Astrocyte (in vitro differentiated cells and primary cell): ENCODE measurements at regions not wholly inside any gene's neighbourhood (a gene's known extent, or its start where the extent isn't known, plus 50 kb on each side); places are given as distances from the start of the nearest gene placed in this dataset.

ENCODE experiments used
- DNase-seq: peaks from one replicate; pipeline ENCODE4 v3.0.0-alpha.2; 2010; ENCODE audit warnings: low read depth
- FAIRE-seq: peaks from 2 replicates; lab custom pipeline; 2011; peaks lifted over from hg19 to GRCh38; lab: Jason Lieb, UNC
- H2AFZ ChIP-seq: 2 replicates; pipeline ENCODE4 v1.6.0; 2012; ENCODE audit warnings: low read depth, low read length, inconsistent platforms
- H3K27ac ChIP-seq: 2 replicates; pipeline ENCODE4 v1.5.1; 2011; ENCODE audit warnings: low read depth, low read length, inconsistent platforms
- H3K27me3 ChIP-seq: 2 replicates; pipeline ENCODE4 v1.6.0; 2011; ENCODE audit warnings: low read length, inconsistent platforms; ENCODE audit not compliant: insufficient read depth
- H3K36me3 ChIP-seq: 2 replicates; pipeline ENCODE4 v1.5.1; 2011; ENCODE audit warnings: low read length, inconsistent platforms; ENCODE audit not compliant: insufficient read depth
- H3K4me1 ChIP-seq: 2 replicates; pipeline ENCODE4 v1.5.1; 2011; ENCODE audit warnings: low read length, inconsistent platforms; ENCODE audit not compliant: insufficient read depth
- H3K4me2 ChIP-seq: 2 replicates; pipeline ENCODE4 v1.6.0; 2012; ENCODE audit warnings: low read length, inconsistent platforms
- H3K4me3 ChIP-seq: 2 replicates; pipeline ENCODE4 v1.5.1; 2011; ENCODE audit warnings: low read depth, mild to moderate bottlenecking, low read length, inconsistent platforms; ENCODE audit not compliant: insufficient read depth
- H3K79me2 ChIP-seq: 2 replicates; pipeline ENCODE4 v1.6.0; 2012; ENCODE audit warnings: mild to moderate bottlenecking, low read length, inconsistent platforms; ENCODE audit not compliant: insufficient read depth
- H3K9ac ChIP-seq: 2 replicates; pipeline ENCODE4 v1.6.0; 2012; ENCODE audit warnings: mild to moderate bottlenecking, low read length, inconsistent platforms
- H3K9me3 ChIP-seq: 2 replicates; pipeline ENCODE4 v1.5.1; 2012; ENCODE audit warnings: low read depth, mild to moderate bottlenecking, low read length, inconsistent platforms; ENCODE audit not compliant: insufficient read depth
- H4K20me1 ChIP-seq: 2 replicates; pipeline ENCODE4 v1.6.0; 2012; ENCODE audit warnings: low read length, inconsistent platforms; ENCODE audit not compliant: insufficient read depth
- H3K27ac Mint-ChIP-seq: one replicate; pipeline ENCODE4 v1.8.0; 2021; ENCODE audit warnings: mild to moderate bottlenecking, mixed read lengths; ENCODE audit not compliant: unreplicated experiment
- H3K27me3 Mint-ChIP-seq: one replicate; pipeline ENCODE4 v1.8.0; 2021; ENCODE audit warnings: low read depth, mixed read lengths; ENCODE audit not compliant: unreplicated experiment
- H3K36me3 Mint-ChIP-seq: one replicate; pipeline ENCODE4 v1.8.0; 2021; ENCODE audit warnings: low read depth, mixed read lengths; ENCODE audit not compliant: unreplicated experiment
- H3K4me1 Mint-ChIP-seq: one replicate; pipeline ENCODE4 v1.8.0; 2021; ENCODE audit warnings: low read depth, mixed read lengths; ENCODE audit not compliant: unreplicated experiment
- H3K4me3 Mint-ChIP-seq: one replicate; pipeline ENCODE4 v1.8.0; 2021; ENCODE audit warnings: mild to moderate bottlenecking, moderate library complexity, mixed read lengths; ENCODE audit not compliant: unreplicated experiment
- H3K9me3 Mint-ChIP-seq: one replicate; pipeline ENCODE4 v1.8.0; 2021; ENCODE audit warnings: mild to moderate bottlenecking, mixed read lengths; ENCODE audit not compliant: unreplicated experiment
- EZH2 ChIP-seq: IDR thresholded peaks from 2 replicates; pipeline ENCODE4 v1.6.1; 2012; ENCODE audit warnings: mild to moderate bottlenecking, low read length, inconsistent platforms; ENCODE audit not compliant: insufficient read depth
- TF ChIP-seq, protein P1 (sequence below): IDR thresholded peaks from 2 replicates; pipeline ENCODE4 v1.5.1; 2011; ENCODE audit warnings: low read depth, mild to moderate bottlenecking, inconsistent platforms, low read length, moderate library complexity; ENCODE audit not compliant: insufficient read depth

GRCh38 chr20:19026901-19027644 is 185.4 kb upstream of the SLC24A3 start:
- Histone ChIP-seq H3K4me2 (no peak overlapping the region), H3K9me3 (peaks cover 4% of the 10 kb centered on the region), H3K4me1 (no peaks in the 10 kb centered on the region), H3K27ac (no peak overlapping the region), H3K9ac (no peak overlapping the region), H4K20me1 (no peaks in the 10 kb centered on the region), H3K4me3 (no peak overlapping the region), H3K79me2 (no peaks in the 10 kb centered on the region), H3K36me3 (no peaks in the 10 kb centered on the region), H3K27me3 (no peaks in the 10 kb centered on the region), H2AFZ (no peak overlapping the region)
- Mint-ChIP-seq H3K27ac (no peak overlapping the region), H3K4me1 (no peaks in the 10 kb centered on the region), H3K27me3 (peaks cover 6% of the 10 kb centered on the region), H3K4me3 (no peak overlapping the region), H3K36me3 (no peaks in the 10 kb centered on the region), H3K9me3 (no peaks in the 10 kb centered on the region)
- TF ChIP-seq, protein P1, sequence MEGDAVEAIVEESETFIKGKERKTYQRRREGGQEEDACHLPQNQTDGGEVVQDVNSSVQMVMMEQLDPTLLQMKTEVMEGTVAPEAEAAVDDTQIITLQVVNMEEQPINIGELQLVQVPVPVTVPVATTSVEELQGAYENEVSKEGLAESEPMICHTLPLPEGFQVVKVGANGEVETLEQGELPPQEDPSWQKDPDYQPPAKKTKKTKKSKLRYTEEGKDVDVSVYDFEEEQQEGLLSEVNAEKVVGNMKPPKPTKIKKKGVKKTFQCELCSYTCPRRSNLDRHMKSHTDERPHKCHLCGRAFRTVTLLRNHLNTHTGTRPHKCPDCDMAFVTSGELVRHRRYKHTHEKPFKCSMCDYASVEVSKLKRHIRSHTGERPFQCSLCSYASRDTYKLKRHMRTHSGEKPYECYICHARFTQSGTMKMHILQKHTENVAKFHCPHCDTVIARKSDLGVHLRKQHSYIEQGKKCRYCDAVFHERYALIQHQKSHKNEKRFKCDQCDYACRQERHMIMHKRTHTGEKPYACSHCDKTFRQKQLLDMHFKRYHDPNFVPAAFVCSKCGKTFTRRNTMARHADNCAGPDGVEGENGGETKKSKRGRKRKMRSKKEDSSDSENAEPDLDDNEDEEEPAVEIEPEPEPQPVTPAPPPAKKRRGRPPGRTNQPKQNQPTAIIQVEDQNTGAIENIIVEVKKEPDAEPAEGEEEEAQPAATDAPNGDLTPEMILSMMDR = no peak
- no peak for TF ChIP-seq EZH2
- FAIRE-seq (no peak), DNase-seq (no peak)

DNA sequence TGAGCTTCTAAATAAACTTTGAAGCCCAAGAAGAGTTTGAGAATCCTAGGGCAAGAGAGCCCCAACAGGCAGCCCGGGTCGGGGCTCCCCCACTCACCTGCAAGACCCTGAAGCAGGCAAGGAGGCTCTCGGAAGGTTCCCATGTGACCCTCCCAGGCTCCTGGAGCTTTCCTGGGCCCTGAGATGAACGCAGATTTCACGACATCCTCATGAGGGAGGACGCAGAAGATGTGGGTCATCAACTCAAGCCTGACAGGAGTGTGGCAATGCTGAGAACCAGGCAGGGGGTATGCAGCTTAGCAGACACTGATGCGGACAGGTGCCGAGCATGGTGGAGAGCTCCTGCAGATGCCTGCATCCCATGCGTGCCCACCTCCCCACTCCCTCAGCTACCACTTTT is 184.5 kb upstream of the SLC24A3 start:
- Mint-ChIP-seq H3K27ac (no peak overlapping the region), H3K9me3 (no peaks in the 10 kb centered on the region), H3K4me3 (no peak overlapping the region), H3K27me3 (peaks cover 6% of the 10 kb centered on the region), H3K36me3 (no peaks in the 10 kb centered on the region), H3K4me1 (no peaks in the 10 kb centered on the region)
- Histone ChIP-seq H3K9ac (no peak overlapping the region), H3K27me3 (no peaks in the 10 kb centered on the region), H3K4me1 (no peaks in the 10 kb centered on the region), H3K4me3 (no peak overlapping the region), H3K36me3 (no peaks in the 10 kb centered on the region), H3K9me3 (peaks cover 4% of the 10 kb centered on the region), H3K79me2 (no peaks in the 10 kb centered on the region), H2AFZ (no peak overlapping the region), H4K20me1 (no peaks in the 10 kb centered on the region), H3K4me2 (no peak overlapping the region), H3K27ac (no peak overlapping the region)
- FAIRE-seq (no peak), DNase-seq (no peak)
- TF ChIP-seq, protein P1 = no peak
- TF ChIP-seq EZH2 = no peak

- H3K9me3 Mint-ChIP-seq = peaks cover 2% of the 10 kb centered on the region
- no peak for FAIRE-seq
- H3K27ac Mint-ChIP-seq = no peak overlapping the region
- DNase-seq = no peak
- no peak overlapping the region for H3K4me3 Mint-ChIP-seq
- no peaks in the 10 kb centered on the region for H3K4me1 Mint-ChIP-seq
- Histone ChIP-seq H4K20me1 (no peaks in the 10 kb centered on the region), H3K9ac (no peak overlapping the region), H3K36me3 (no peaks in the 10 kb centered on the region), H3K79me2 (no peaks in the 10 kb centered on the region), H3K4me3 (no peak overlapping the region), H3K4me2 (no peak overlapping the region), H3K9me3 (no peaks in the 10 kb centered on the region), H3K4me1 (no peaks in the 10 kb centered on the region), H3K27ac (no peak overlapping the region), H2AFZ (no peak overlapping the region), H3K27me3 (no peaks in the 10 kb centered on the region)
- no peaks in the 10 kb centered on the region for H3K36me3 Mint-ChIP-seq
- peaks cover 9% of the 10 kb centered on the region for H3K27me3 Mint-ChIP-seq
- no peak for TF ChIP-seq EZH2
- TF ChIP-seq, protein P1 = no peak
These were observed 170.7 kb upstream of the SLC24A3 start for GRCh38 chr20:19041787-19042186.
